HG03442 (cell line): ENCODE measurements at regions not wholly inside any gene's neighbourhood (a gene's known extent, or its start where the extent isn't known, plus 50 kb on each side); places are given as distances from the start of the nearest gene placed in this dataset.
"Not testable (repeated sequence)": the region's sequence is repeated elsewhere in the genome, so short reads cannot be mapped to it uniquely, and the experiment has no call there.

Source experiments
- ATAC-seq: cut with Tn5 transposase; IDR thresholded peaks from one replicate; pipeline ENCODE4 v1.9.1; 2021; ENCODE audit warnings: mild to moderate bottlenecking, moderate library complexity; ENCODE audit not compliant: unreplicated experiment

- no peak for ATAC-seq
Measured at GRCh38 chr16:22675745-22676540, 138.0 kb upstream of the HS3ST2 start.

GRCh38 chr16:22677024-22677830 is 136.7 kb upstream of the HS3ST2 start:
- ATAC-seq, result no peak

GRCh38 chr16:22678311-22678710 is 135.7 kb upstream of the HS3ST2 start:
- ATAC-seq, result no peak

- ATAC-seq, result no peak
Measured at GRCh38 chr16:22681554-22682291, 132.2 kb upstream of the HS3ST2 start.

GRCh38 chr16:22683258-22683657 is 130.7 kb upstream of the HS3ST2 start:
- no peak for ATAC-seq

- no peak for ATAC-seq
Measured at GRCh38 chr16:22683730-22684573, 130.0 kb upstream of the HS3ST2 start.

- no peak for ATAC-seq
Measured at GRCh38 chr16:22684574-22685458, 129.1 kb upstream of the HS3ST2 start.

GRCh38 chr16:22685459-22685830 is 128.5 kb upstream of the HS3ST2 start:
- ATAC-seq, result no peak

GRCh38 chr16:22687031-22687530 is 126.9 kb upstream of the HS3ST2 start:
- no peak for ATAC-seq

GRCh38 chr16:22688463-22688862 is 125.5 kb upstream of the HS3ST2 start:
- no peak for ATAC-seq

- ATAC-seq, result no peak
Measured at GRCh38 chr16:22688930-22689329, 125.0 kb upstream of the HS3ST2 start.

- ATAC-seq, result no peak
Measured at GRCh38 chr16:22691335-22691734, 122.6 kb upstream of the HS3ST2 start.

- no peak for ATAC-seq
Measured at GRCh38 chr16:22692034-22692433, 121.9 kb upstream of the HS3ST2 start.

GRCh38 chr16:22692916-22693637 is 120.9 kb upstream of the HS3ST2 start:
- no peak for ATAC-seq

- no peak for ATAC-seq
Measured at GRCh38 chr16:22693638-22694340, 120.2 kb upstream of the HS3ST2 start.

GRCh38 chr16:22694887-22695382 is 119.0 kb upstream of the HS3ST2 start:
- no peak for ATAC-seq

GRCh38 chr16:22695773-22696172 is 118.2 kb upstream of the HS3ST2 start:
- ATAC-seq, result not testable (repeated sequence)

GRCh38 chr16:22699356-22699755 is 114.6 kb upstream of the HS3ST2 start:
- ATAC-seq, result no peak
